Mucosa of descending colon (tissue), 3 donors: ENCODE measurements at regions not wholly inside any gene's neighbourhood (a gene's known extent, or its start where the extent isn't known, plus 50 kb on each side); places are given as distances from the start of the nearest gene placed in this dataset.

Source experiments
- ATAC-seq: fragments of 200-7000 bp; cut with Tn5 transposase; one replicate; pipeline ENCODE4 v1.9.1; 2020; ENCODE audit warnings: mild to moderate bottlenecking, moderate library complexity
- DNase-seq, 3 donors: peaks; one replicate each; pipeline ENCODE4 v3.0.0-alpha.2; 2020
- H3K36me3 ChIP-seq: fragments of 200-600 bp; one replicate; pipeline ENCODE4 v1.8.0; 2021; ENCODE audit warnings: low read depth, mild to moderate bottlenecking
- H3K4me1 ChIP-seq: fragments of 200-600 bp; one replicate; pipeline ENCODE4 v1.8.0; 2021; ENCODE audit warnings: low read depth, mild to moderate bottlenecking
- H3K4me3 ChIP-seq: fragments of 200-600 bp; one replicate; pipeline ENCODE4 v1.8.0; 2021; ENCODE audit warnings: mild to moderate bottlenecking
- H3K9me3 ChIP-seq: fragments of 200-600 bp; one replicate; pipeline ENCODE4 v1.8.0; 2021; ENCODE audit warnings: mild to moderate bottlenecking
- CTCF ChIP-seq: fragments of 200-600 bp; IDR thresholded peaks from one replicate; pipeline ENCODE4 v1.8.0; 2022; ENCODE audit warnings: antibody characterized with exemption, mild to moderate bottlenecking
- intact Hi-C, 2 donors: fragments of 100-400 bp; cut with DNase I in 1 of 2; cut with micrococcal nuclease in 1 of 2; formaldehyde crosslinking; loops; one replicate each; pipeline versions ENCODE4 v1.11.0 to v1.11.1; 2022; cut with DNase I, micrococcal nuclease
- donor health status: DM: no; HTN: no; CAD: no; lungs with moderate emphysema.
- donor health status: DM: no; HTN: no; CAD: no.
- donor health status: DM: no; HTN: yes; CAD: no.

GRCh38 chrX:39758791-39759525 is 338.8 kb downstream of the BCOR start:
- intact Hi-C loops, result no loop called here
- Histone ChIP-seq H3K9me3 (no peaks in the 10 kb centered on the region), H3K4me3 (no peak overlapping the region), H3K36me3 (no peaks in the 10 kb centered on the region), H3K4me1 (peaks cover 10% of the 10 kb centered on the region)
- TF ChIP-seq CTCF, result no peak
- ATAC-seq (no peak), DNase-seq (no peak)

GRCh38 chrX:39759526-39760224 is 338.1 kb downstream of the BCOR start:
- ATAC-seq, result peak; percentile 8
- intact Hi-C loops, result no loop called here
- DNase-seq, result no peak
- H3K4me1 ChIP-seq, result peaks cover 10% of the 10 kb centered on the region
- TF ChIP-seq CTCF, result no peak
- H3K36me3 ChIP-seq, result no peaks in the 10 kb centered on the region
- H3K9me3 ChIP-seq, result no peaks in the 10 kb centered on the region
- H3K4me3 ChIP-seq, result no peak overlapping the region

- Histone ChIP-seq H3K9me3 (no peaks in the 10 kb centered on the region), H3K4me1 (peaks cover 6% of the 10 kb centered on the region), H3K36me3 (no peaks in the 10 kb centered on the region), H3K4me3 (no peak overlapping the region)
- ATAC-seq (no peak), DNase-seq (no peak)
- TF ChIP-seq CTCF, result no peak
- intact Hi-C loops, result no loop called here
Observed at GRCh38 chrX:39760930-39761329, 336.8 kb downstream of the BCOR start.

- Histone ChIP-seq H3K36me3 (no peaks in the 10 kb centered on the region), H3K4me1 (peaks cover 3% of the 10 kb centered on the region), H3K4me3 (no peak overlapping the region), H3K9me3 (no peaks in the 10 kb centered on the region)
- DNase-seq (no peak), ATAC-seq (no peak)
- no peak for TF ChIP-seq CTCF
- intact Hi-C loops, result no loop called here
Observed at GRCh38 chrX:39762266-39762841, 335.4 kb downstream of the BCOR start.

- Histone ChIP-seq H3K36me3 (no peaks in the 10 kb centered on the region), H3K4me3 (no peak overlapping the region), H3K9me3 (no peaks in the 10 kb centered on the region), H3K4me1 (peaks cover 3% of the 10 kb centered on the region)
- TF ChIP-seq CTCF, result no peak
- no peak for ATAC-seq
- intact Hi-C loops, result no loop called here
- DNase-seq, result no peak
Observed at GRCh38 chrX:39764441-39764914, 333.3 kb downstream of the BCOR start.
